Activated CD4-positive, alpha-beta T cell treated with anti-CD3 and anti-CD28 coated beads for 36 hours (primary cell): ENCODE measurements at regions not wholly inside any gene's neighbourhood (a gene's known extent, or its start where the extent isn't known, plus 50 kb on each side); places are given as distances from the start of the nearest gene placed in this dataset.

Source experiments
- ATAC-seq: fragments of 200-7000 bp; cut with Tn5 transposase; one replicate; pipeline ENCODE4 v1.10.0; 2021; ENCODE audit warnings: mild to moderate bottlenecking, moderate library complexity
- CTCF ChIA-PET: fragments of 350-600 bp; sonication (Branson Sonifier 250); formaldehyde crosslinking; loops from one replicate; lab custom pipeline; 2021; ENCODE audit warnings: antibody characterized with exemption; lab: Charles Lee
- POLR2A ChIA-PET: fragments of 350-600 bp; sonication (Branson Sonifier 250); formaldehyde crosslinking; loops from one replicate; lab custom pipeline; 2021; ENCODE audit warnings: antibody characterized with exemption, inconsistent platforms; lab: Charles Lee
- DNase-seq: peaks from one replicate; pipeline ENCODE4 v3.0.0-alpha.2; 2020
- H3K27ac Mint-ChIP-seq: one replicate; pipeline ENCODE4 v1.8.0; 2021; ENCODE audit warnings: mixed read lengths
- H3K27me3 Mint-ChIP-seq: one replicate; pipeline ENCODE4 v1.8.0; 2021; ENCODE audit warnings: mixed read lengths
- H3K36me3 Mint-ChIP-seq: one replicate; pipeline ENCODE4 v1.8.0; 2021; ENCODE audit warnings: low read depth, mixed read lengths
- H3K4me1 Mint-ChIP-seq: one replicate; pipeline ENCODE4 v1.8.0; 2021; ENCODE audit warnings: mixed read lengths
- H3K4me3 Mint-ChIP-seq: one replicate; pipeline ENCODE4 v1.8.0; 2021; ENCODE audit warnings: mild to moderate bottlenecking, moderate library complexity, mixed read lengths
- H3K9me3 Mint-ChIP-seq: one replicate; pipeline ENCODE4 v1.8.0; 2021; ENCODE audit warnings: low read depth, mixed read lengths
- intact Hi-C, 2 experiments: fragments of 100-400 bp; cut with DNase I in 1 of 2; cut with micrococcal nuclease in 1 of 2; formaldehyde crosslinking; loops; one replicate each; pipeline versions ENCODE4 v1.14.2 to v1.15.1; 2022 to 2024; cut with DNase I, micrococcal nuclease

GRCh38 chr1:101153692-101154091, 83.1 kb upstream of the S1PR1 start:
- Mint-ChIP-seq H3K4me3 (no peak overlapping the region), H3K27ac (peak overlapping the region; percentile 53), H3K36me3 (no peaks in the 10 kb centered on the region), H3K9me3 (no peaks in the 10 kb centered on the region), H3K27me3 (no peaks in the 10 kb centered on the region), H3K4me1 (peaks cover 51% of the 10 kb centered on the region)
- peak; percentile 92 for ATAC-seq
- intact Hi-C loops: loop anchor here in 1 of 2 experiments (2.0 kb wide), 1 partner anchor 13 kb away; no protein-coding TSS in a partner anchor
- ChIA-PET CTCF (interaction anchor here (0.5 to 1.0 kb wide), 5 partner anchors 11 to 141 kb away, joined by 3 to 4 read pairs (median 3); no protein-coding TSS in a partner anchor), POLR2A (interaction anchor here (0.6 to 1.1 kb wide), 4 partner anchors 16 to 85 kb away, joined by 3 to 5 read pairs (median 4); no protein-coding TSS in a partner anchor)
- peak; percentile 36 for DNase-seq

DNA sequence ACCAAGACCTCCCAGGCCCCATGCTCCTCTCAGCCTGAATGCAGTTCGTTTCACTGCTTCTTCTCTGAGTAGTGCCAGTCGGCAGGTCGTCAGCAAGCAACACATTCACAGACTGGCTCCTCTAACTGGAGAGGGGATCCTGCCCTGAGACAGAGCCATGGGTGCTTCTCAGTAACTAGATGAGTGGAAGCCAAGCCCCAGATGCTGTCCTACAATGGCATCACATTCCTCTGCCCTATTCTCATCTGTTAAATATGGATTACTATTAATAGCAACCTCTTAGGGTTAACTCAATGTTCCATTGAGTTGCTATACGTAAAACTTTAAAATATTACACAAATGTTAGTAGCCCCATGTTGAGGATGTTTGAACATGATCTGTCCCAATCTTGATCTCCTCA, 84.2 kb upstream of the S1PR1 start:
- intact Hi-C loops: loop anchor here in 1 of 2 experiments (2.0 kb wide), 1 partner anchor 14 kb away; no protein-coding TSS in a partner anchor
- Mint-ChIP-seq H3K27ac (peak overlapping the region; percentile 78), H3K4me3 (no peak overlapping the region), H3K4me1 (peaks cover 51% of the 10 kb centered on the region), H3K36me3 (no peaks in the 10 kb centered on the region), H3K27me3 (no peaks in the 10 kb centered on the region), H3K9me3 (no peaks in the 10 kb centered on the region)
- ATAC-seq: no peak
- ChIA-PET POLR2A (no interaction called here), CTCF (interaction anchor here (1.5 kb wide), 1 partner anchor 157 kb away, joined by 4 read pairs; no protein-coding TSS in a partner anchor)
- DNase-seq: no peak

DNA sequence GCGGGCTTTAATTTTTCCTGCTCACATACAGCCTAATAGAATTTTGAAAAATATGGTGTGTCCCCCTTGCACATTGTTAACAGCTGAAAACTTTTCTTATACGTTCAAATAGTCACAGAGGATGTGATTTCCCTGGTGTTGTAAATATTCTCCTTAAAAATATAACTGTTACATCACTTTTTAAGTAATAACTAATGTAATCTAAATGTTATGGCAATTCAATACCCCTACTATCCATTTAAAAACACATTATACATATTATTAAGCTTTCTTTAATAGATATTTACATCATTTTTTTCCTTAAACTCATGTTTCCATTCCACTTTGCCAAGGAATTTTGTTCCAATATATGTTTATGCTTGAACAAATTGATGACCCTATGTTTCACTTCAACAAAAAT, 85.5 kb upstream of the S1PR1 start:
- Mint-ChIP-seq H3K9me3 (no peaks in the 10 kb centered on the region), H3K27ac (peak overlapping the region; percentile 51), H3K4me3 (no peak overlapping the region), H3K4me1 (peaks cover 51% of the 10 kb centered on the region), H3K36me3 (no peaks in the 10 kb centered on the region), H3K27me3 (no peaks in the 10 kb centered on the region)
- ChIA-PET CTCF (interaction anchor here (0.8 to 2.6 kb wide), 4 partner anchors 11 to 159 kb away, joined by 3 to 14 read pairs (median 4); no protein-coding TSS in a partner anchor), POLR2A (no interaction called here)
- ATAC-seq: no peak
- intact Hi-C loops: no loop called here
- DNase-seq: no peak

GRCh38 chr1:101150670-101151069, 86.1 kb upstream of the S1PR1 start:
- Mint-ChIP-seq H3K9me3 (no peaks in the 10 kb centered on the region), H3K27ac (peak overlapping the region; percentile 51), H3K27me3 (no peaks in the 10 kb centered on the region), H3K36me3 (no peaks in the 10 kb centered on the region), H3K4me1 (peaks cover 51% of the 10 kb centered on the region), H3K4me3 (no peak overlapping the region)
- POLR2A ChIA-PET: no interaction called here
- CTCF ChIA-PET: interaction anchor here (0.8 to 2.6 kb wide), 4 partner anchors 10 to 96 kb away, joined by 3 to 14 read pairs (median 3); no protein-coding TSS in a partner anchor
- DNase-seq (no peak), ATAC-seq (no peak)
- intact Hi-C loops: no loop called here

- intact Hi-C loops: no loop called here
- no peak for DNase-seq
- Mint-ChIP-seq H3K27me3 (no peaks in the 10 kb centered on the region), H3K4me1 (peaks cover 51% of the 10 kb centered on the region), H3K27ac (no peak overlapping the region), H3K4me3 (no peak overlapping the region), H3K36me3 (no peaks in the 10 kb centered on the region), H3K9me3 (no peaks in the 10 kb centered on the region)
- ChIA-PET CTCF (interaction anchor here (0.6 to 2.6 kb wide), 5 partner anchors 10 to 205 kb away, joined by 3 to 14 read pairs (median 6); no protein-coding TSS in a partner anchor), POLR2A (no interaction called here)
- no peak for ATAC-seq
Observed at GRCh38 chr1:101150266-101150665, 86.6 kb upstream of the S1PR1 start.

DNA sequence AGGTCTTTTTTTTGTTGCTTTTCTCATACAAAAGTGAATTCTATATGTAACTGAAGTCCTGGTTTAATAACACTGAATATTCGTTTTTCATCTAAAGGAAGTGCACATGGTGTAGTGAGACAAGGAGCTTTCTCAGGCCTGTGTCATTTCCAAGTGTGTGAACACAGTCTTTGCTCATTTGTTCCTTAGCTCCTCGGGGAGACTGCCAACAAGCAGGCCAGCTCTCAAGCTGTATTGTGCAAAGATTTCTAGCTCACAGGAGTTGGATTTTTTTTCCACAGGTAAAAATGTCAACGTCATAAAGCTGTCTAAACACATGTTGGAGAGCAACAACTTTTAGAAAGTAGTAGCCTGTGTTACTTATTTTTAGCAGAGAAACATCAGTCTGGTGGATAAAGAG, 87.8 kb upstream of the S1PR1 start:
- intact Hi-C loops: no loop called here
- peaks cover 49% of the 10 kb centered on the region for H3K4me1 Mint-ChIP-seq
- H3K27ac Mint-ChIP-seq: no peak overlapping the region
- no peaks in the 10 kb centered on the region for H3K36me3 Mint-ChIP-seq
- H3K27me3 Mint-ChIP-seq: no peaks in the 10 kb centered on the region
- no peak overlapping the region for H3K4me3 Mint-ChIP-seq
- ATAC-seq (peak; percentile 40), DNase-seq (no peak)
- POLR2A ChIA-PET: no interaction called here
- CTCF ChIA-PET: interaction anchor here (1.1 to 2.6 kb wide), 4 partner anchors 8 to 90 kb away, joined by 5 to 14 read pairs (median 6); no protein-coding TSS in a partner anchor
- no peaks in the 10 kb centered on the region for H3K9me3 Mint-ChIP-seq

GRCh38 chr1:101147381-101147780, 89.4 kb upstream of the S1PR1 start:
- CTCF ChIA-PET: no interaction called here
- no peak for DNase-seq
- Mint-ChIP-seq H3K27me3 (no peaks in the 10 kb centered on the region), H3K4me1 (peaks cover 45% of the 10 kb centered on the region), H3K4me3 (no peak overlapping the region), H3K36me3 (no peaks in the 10 kb centered on the region), H3K9me3 (no peaks in the 10 kb centered on the region), H3K27ac (no peak overlapping the region)
- no peak for ATAC-seq
- POLR2A ChIA-PET: no interaction called here
- intact Hi-C loops: no loop called here

- H3K36me3 Mint-ChIP-seq: no peaks in the 10 kb centered on the region
- ATAC-seq (peak; percentile 75), DNase-seq (no peak)
- H3K4me3 Mint-ChIP-seq: no peak overlapping the region
- peaks cover 35% of the 10 kb centered on the region for H3K4me1 Mint-ChIP-seq
- no peaks in the 10 kb centered on the region for H3K9me3 Mint-ChIP-seq
- intact Hi-C loops: no loop called here
- POLR2A ChIA-PET: no interaction called here
- no peaks in the 10 kb centered on the region for H3K27me3 Mint-ChIP-seq
- CTCF ChIA-PET: interaction anchor here (1.8 kb wide), 1 partner anchor 143 kb away, joined by 5 read pairs; no protein-coding TSS in a partner anchor
- H3K27ac Mint-ChIP-seq: no peak overlapping the region
Observed at GRCh38 chr1:101145449-101145820, 91.4 kb upstream of the S1PR1 start.

GRCh38 chr1:101144671-101145448, 92.0 kb upstream of the S1PR1 start:
- no peaks in the 10 kb centered on the region for H3K9me3 Mint-ChIP-seq
- DNase-seq: no peak
- no peak overlapping the region for H3K27ac Mint-ChIP-seq
- ChIA-PET POLR2A (interaction anchor here (0.7 kb wide), 1 partner anchor 97 kb away, joined by 3 read pairs; no protein-coding TSS in a partner anchor), CTCF (interaction anchor here (1.8 kb wide), 1 partner anchor 144 kb away, joined by 5 read pairs; no protein-coding TSS in a partner anchor)
- H3K36me3 Mint-ChIP-seq: no peaks in the 10 kb centered on the region
- intact Hi-C loops: no loop called here
- ATAC-seq: peak; percentile 35
- peaks cover 35% of the 10 kb centered on the region for H3K4me1 Mint-ChIP-seq
- no peaks in the 10 kb centered on the region for H3K27me3 Mint-ChIP-seq
- no peak overlapping the region for H3K4me3 Mint-ChIP-seq

DNA sequence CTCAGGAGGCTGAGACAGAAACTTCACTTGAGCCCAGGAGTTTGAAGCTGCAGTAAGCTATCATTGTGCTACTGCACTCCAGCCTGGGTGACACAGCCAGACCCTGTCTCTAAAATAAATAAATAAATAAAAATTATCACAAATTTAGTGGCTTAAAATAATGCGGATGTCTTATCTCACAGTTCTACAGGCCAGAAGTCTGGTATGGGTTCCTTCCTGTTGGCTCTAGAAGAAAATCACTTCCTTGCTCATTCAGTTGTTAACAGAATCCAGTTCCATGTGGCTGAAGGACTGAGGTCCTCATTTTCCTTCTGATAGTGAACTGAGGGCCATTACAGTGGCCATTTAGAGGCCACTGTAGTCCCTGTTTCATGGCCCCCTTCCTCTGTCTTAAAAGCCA, 94.6 kb upstream of the S1PR1 start:
- Mint-ChIP-seq H3K4me3 (no peak overlapping the region), H3K4me1 (peaks cover 49% of the 10 kb centered on the region), H3K36me3 (no peaks in the 10 kb centered on the region), H3K27ac (no peak overlapping the region), H3K9me3 (no peaks in the 10 kb centered on the region), H3K27me3 (no peaks in the 10 kb centered on the region)
- DNase-seq (no peak), ATAC-seq (no peak)
- POLR2A ChIA-PET: no interaction called here
- CTCF ChIA-PET: interaction anchor here (0.9 to 3.0 kb wide), 3 partner anchors 8 to 35 kb away, joined by 4 to 14 read pairs (median 5); no protein-coding TSS in a partner anchor
- intact Hi-C loops: no loop called here

GRCh38 chr1:101141376-101141775, 95.4 kb upstream of the S1PR1 start:
- POLR2A ChIA-PET: no interaction called here
- Mint-ChIP-seq H3K27me3 (no peaks in the 10 kb centered on the region), H3K9me3 (no peaks in the 10 kb centered on the region), H3K36me3 (no peaks in the 10 kb centered on the region), H3K4me1 (peaks cover 58% of the 10 kb centered on the region), H3K4me3 (no peak overlapping the region), H3K27ac (no peak overlapping the region)
- intact Hi-C loops: no loop called here
- CTCF ChIA-PET: interaction anchor here (0.6 to 3.0 kb wide), 5 partner anchors 9 to 119 kb away, joined by 3 to 14 read pairs (median 5); no protein-coding TSS in a partner anchor
- DNase-seq: no peak
- ATAC-seq: no peak
